ENCODE measurements at regions not wholly inside any gene's neighbourhood (a gene's known extent, or its start where the extent isn't known, plus 50 kb on each side); places are given as distances from the start of the nearest gene placed in this dataset.
"Not testable (repeated sequence)": the region's sequence is repeated elsewhere in the genome, so short reads cannot be mapped to it uniquely, and the experiment has no call there.

DNA sequence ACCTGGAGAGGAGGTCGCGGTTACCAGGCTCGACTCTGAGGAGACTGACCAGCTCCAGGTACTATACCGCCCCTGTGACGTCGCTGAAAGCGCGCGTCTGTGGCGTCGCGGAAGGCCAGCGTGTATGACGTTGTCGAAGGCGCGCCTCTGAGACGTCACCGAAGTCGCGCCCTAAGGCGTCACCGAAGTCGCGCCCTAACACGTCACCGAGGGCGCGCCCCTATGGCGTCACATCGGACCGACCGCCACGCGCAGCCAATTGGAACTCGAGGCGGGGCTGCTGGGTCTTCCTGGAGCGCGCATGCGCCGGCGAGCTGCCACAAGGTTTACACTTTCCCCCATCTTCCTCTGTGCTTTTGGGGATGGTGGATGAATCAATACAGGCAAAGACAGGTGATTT lies 249.9 kb downstream of the ZNF479 start:
- H3K4me3 ChIP-seq (ENCODE audit: low read length in 2 of 2); H3K4me1 ChIP-seq (ENCODE audit: control insufficient read depth in 1 of 2, insufficient read depth in 2 of 2, low read length in 2 of 2); H3K36me3 ChIP-seq (ENCODE audit: control insufficient read depth in 1 of 2, insufficient read depth in 2 of 2, low read length in 1 of 2); H3K27ac ChIP-seq (ENCODE audit: low read depth in 1 of 2, low read length in 2 of 2); intact Hi-C loops (cut with DNase I); DNase-seq; H3K9me3 ChIP-seq (ENCODE audit: control insufficient read depth, low read length); H3K27me3 ChIP-seq (ENCODE audit: control insufficient read depth in 1 of 2, insufficient read depth in 2 of 2, low read length in 1 of 2): not testable (repeated sequence)
- ATAC-seq (ENCODE audit: low FRiP score): peak; percentile 19
- WGBS, 2 donors: 58 to 59% methylated on average over 27 to 42 of the region's 42 CpGs

Small RNA genes in the stretch of these regions (microRNA-seq; reads per million reads assigned to microRNA genes)
- gene MIR4283-1: 0 reads per million in 2 donors

Measured in aorta (tissue), 5 donors.